GM12892 (cell line): ENCODE measurements at regions not wholly inside any gene's neighbourhood (a gene's known extent, or its start where the extent isn't known, plus 50 kb on each side); places are given as distances from the start of the nearest gene placed in this dataset.

ENCODE experiments used
- POLR2A ChIP-seq: IDR thresholded peaks from 2 replicates; pipeline ENCODE4 v1.6.1; 2011; ENCODE audit warnings: low read depth, low read length, control low read depth
- POLR2AphosphoS5 ChIP-seq: IDR thresholded peaks from 2 replicates; pipeline ENCODE4 v1.6.1; 2011; ENCODE audit warnings: low read depth, low read length, control low read depth
- TAF1 ChIP-seq: IDR thresholded peaks from 2 replicates; pipeline ENCODE4 v1.6.1; 2011; ENCODE audit warnings: low read depth, mild to moderate bottlenecking, control low read depth, low read length, borderline replicate concordance

- TF ChIP-seq POLR2A = no peak
- no peak for TF ChIP-seq POLR2AphosphoS5
- no peak for TF ChIP-seq TAF1
These were observed 254.0 kb downstream of the DLL1 start for GRCh38 chr6:170036916-170037315.
